ENCODE measurements at regions not wholly inside any gene's neighbourhood (a gene's known extent, or its start where the extent isn't known, plus 50 kb on each side); places are given as distances from the start of the nearest gene placed in this dataset.

GRCh38 chrX:113741744-113742143 lies 842.1 kb upstream of the HTR2C start:
- DNase-seq (ENCODE audit: low spot score): no peak

GRCh38 chrX:113728937-113729336 lies 854.9 kb upstream of the HTR2C start:
- no peak for DNase-seq (ENCODE audit: low spot score)

GRCh38 chrX:113726898-113727297 lies 857.0 kb upstream of the HTR2C start:
- DNase-seq (ENCODE audit: low spot score): no peak

GRCh38 chrX:113726466-113726865 lies 857.4 kb upstream of the HTR2C start:
- no peak for DNase-seq (ENCODE audit: low spot score)

- DNase-seq (ENCODE audit: low spot score): no peak
Measured at GRCh38 chrX:113726009-113726408, 857.9 kb upstream of the HTR2C start.

- no peak for DNase-seq (ENCODE audit: low spot score)
Measured at GRCh38 chrX:113699939-113700338, 859.3 kb upstream of the AMOT start.

- no peak for DNase-seq (ENCODE audit: low spot score)
Measured at GRCh38 chrX:113675278-113675677, 834.6 kb upstream of the AMOT start.

- DNase-seq (ENCODE audit: low spot score): no peak
Measured at GRCh38 chrX:113651306-113651705, 810.7 kb upstream of the AMOT start.

- DNase-seq (ENCODE audit: low spot score): no peak
Measured at GRCh38 chrX:113644426-113644825, 803.8 kb upstream of the AMOT start.

- DNase-seq (ENCODE audit: low spot score): no peak
Measured at GRCh38 chrX:113634565-113634964, 793.9 kb upstream of the AMOT start.

- no peak for DNase-seq (ENCODE audit: low spot score)
Measured at GRCh38 chrX:113629326-113629725, 788.7 kb upstream of the AMOT start.

GRCh38 chrX:113594123-113594841 lies 753.7 kb upstream of the AMOT start:
- DNase-seq (ENCODE audit: low spot score): no peak

GRCh38 chrX:113586281-113586898 lies 745.8 kb upstream of the AMOT start:
- DNase-seq (ENCODE audit: low spot score): no peak

GRCh38 chrX:113580486-113580885 lies 739.9 kb upstream of the AMOT start:
- no peak for DNase-seq (ENCODE audit: low spot score)

GRCh38 chrX:113558576-113558975 lies 717.9 kb upstream of the AMOT start:
- DNase-seq (ENCODE audit: low spot score): no peak

- DNase-seq (ENCODE audit: low spot score): no peak
Measured at GRCh38 chrX:113551919-113552318, 711.3 kb upstream of the AMOT start.

GRCh38 chrX:113548308-113549015 lies 707.8 kb upstream of the AMOT start:
- DNase-seq (ENCODE audit: low spot score): no peak

GRCh38 chrX:113545040-113545439 lies 704.4 kb upstream of the AMOT start:
- no peak for DNase-seq (ENCODE audit: low spot score)

GRCh38 chrX:113539599-113540356 lies 699.1 kb upstream of the AMOT start:
- DNase-seq (ENCODE audit: low spot score): no peak

- DNase-seq (ENCODE audit: low spot score): no peak
Measured at GRCh38 chrX:113529426-113530013, 688.9 kb upstream of the AMOT start.

- no peak for DNase-seq (ENCODE audit: low spot score)
Measured at GRCh38 chrX:113522814-113523213, 682.2 kb upstream of the AMOT start.

GRCh38 chrX:113514906-113515305 lies 674.3 kb upstream of the AMOT start:
- no peak for DNase-seq (ENCODE audit: low spot score)

Data from LoVo (cell line).